PC-9 (cell line): ENCODE measurements at regions not wholly inside any gene's neighbourhood (a gene's known extent, or its start where the extent isn't known, plus 50 kb on each side); places are given as distances from the start of the nearest gene placed in this dataset.

ENCODE experiments used
- BruUV-seq: library from RNA; stranded (reverse); fragments of 400-500 nt; replicated peaks from 2 replicates; lab custom pipeline; 2021; lab: Mats Ljungman, UMichigan
- CTCF ChIA-PET: fragments of 300-600 bp; sonication (Branson Sonifier 250); formaldehyde crosslinking; loops from one replicate; lab custom pipeline; 2022; ENCODE audit warnings: antibody characterized with exemption; lab: Charles Lee
- POLR2A ChIA-PET: fragments of 300-600 bp; sonication (Branson Sonifier 250); formaldehyde crosslinking; loops from one replicate; lab custom pipeline; 2022; ENCODE audit warnings: antibody characterized with exemption; ENCODE audit not compliant: unreplicated experiment; lab: Charles Lee
- DNase-seq, 2 experiments: peaks; one replicate each; pipeline versions ENCODE4 v3.0.0 to v3.0.0-alpha.2; 2015 to 2022; ENCODE audit warnings: mixed read lengths in 1 of 2
- H2AFZ ChIP-seq: fragments of 200-600 bp; sonication (generic); 2 replicates; pipeline ENCODE4 v1.8.1; 2017; ENCODE audit warnings: antibody characterized with exemption
- H3F3A ChIP-seq: fragments of 200-600 bp; sonication (generic); 2 replicates; pipeline ENCODE4 v1.8.1; 2017; ENCODE audit warnings: antibody characterized with exemption, mild to moderate bottlenecking, low read depth; ENCODE audit not compliant: insufficient read depth
- H3K27ac ChIP-seq: fragments of 200-600 bp; sonication (generic); 2 replicates; pipeline ENCODE4 v1.6.1; 2016; ENCODE audit warnings: mixed run types
- H3K27me3 ChIP-seq: fragments of 200-600 bp; sonication (generic); 2 replicates; pipeline ENCODE4 v1.6.1; 2016; ENCODE audit warnings: low read depth, mixed run types; ENCODE audit not compliant: insufficient read depth
- H3K36me3 ChIP-seq: fragments of 200-600 bp; sonication (generic); 2 replicates; pipeline ENCODE4 v1.6.1; 2016; ENCODE audit warnings: low read depth, mixed run types
- H3K4me1 ChIP-seq: fragments of 200-600 bp; sonication (generic); replicated peaks from 2 replicates; pipeline ENCODE4 v1.6.1; 2016; ENCODE audit warnings: mixed run types; ENCODE audit not compliant: insufficient read depth
- H3K4me2 ChIP-seq: fragments of 200-600 bp; sonication (generic); 2 replicates; pipeline ENCODE4 v1.6.1; 2017; ENCODE audit warnings: mixed run types
- H3K4me3 ChIP-seq: fragments of 200-600 bp; sonication (generic); 2 replicates; pipeline ENCODE4 v1.6.1; 2016; ENCODE audit warnings: mixed run types
- H3K79me2 ChIP-seq: fragments of 200-600 bp; sonication (generic); 2 replicates; pipeline ENCODE4 v1.6.1; 2017; ENCODE audit warnings: low read depth, mixed run types
- H3K9me2 ChIP-seq: fragments of 200-600 bp; sonication (generic); 2 replicates; pipeline ENCODE4 v1.8.1; 2017; ENCODE audit warnings: mild to moderate bottlenecking; ENCODE audit not compliant: insufficient read depth
- H3K9me3 ChIP-seq: fragments of 200-600 bp; sonication (generic); 2 replicates; pipeline ENCODE4 v1.8.1; 2016; ENCODE audit warnings: low read depth; ENCODE audit not compliant: insufficient read depth
- H4K20me1 ChIP-seq: fragments of 200-600 bp; sonication (generic); 2 replicates; pipeline ENCODE4 v1.8.1; 2017; ENCODE audit not compliant: insufficient read depth
- CTCF ChIP-seq: fragments of 200-600 bp; sonication (generic); conservative IDR thresholded peaks from 2 replicates; pipeline ENCODE4 v1.6.1; 2017; ENCODE audit warnings: mixed run types, antibody characterized with exemption, mild to moderate bottlenecking, moderate library complexity
- EZH2 ChIP-seq: fragments of 200-600 bp; sonication (generic); IDR thresholded peaks from 2 replicates; pipeline ENCODE4 v1.8.0; 2017; ENCODE audit warnings: antibody characterized with exemption, low read depth
- intact Hi-C: fragments of 100-400 bp; cut with micrococcal nuclease; formaldehyde crosslinking; loops from one replicate; pipeline ENCODE4 v1.10.0; 2022; ENCODE audit not compliant: unreplicated experiment

- Histone ChIP-seq H3K27ac (no peak overlapping the region), H3K27me3 (no peaks in the 10 kb centered on the region), H3K4me1 (no peaks in the 10 kb centered on the region), H4K20me1 (no peaks in the 10 kb centered on the region), H3K9me2 (no peaks in the 10 kb centered on the region), H3K4me3 (no peak overlapping the region), H3F3A (no peaks in the 10 kb centered on the region), H3K4me2 (no peak overlapping the region), H3K79me2 (no peaks in the 10 kb centered on the region), H3K36me3 (no peaks in the 10 kb centered on the region), H3K9me3 (no peaks in the 10 kb centered on the region), H2AFZ (no peak overlapping the region)
- no TSS peak for BruUV-seq
- no peak for DNase-seq
- ChIA-PET POLR2A (no interaction called here), CTCF (no interaction called here)
- TF ChIP-seq CTCF, result no peak
- no peak for TF ChIP-seq EZH2
- intact Hi-C loops, result no loop called here
These were observed 410.6 kb upstream of the UBE2E2 start for GRCh38 chr3:22792533-22792932.

- intact Hi-C loops, result no loop called here
- Histone ChIP-seq H3F3A (no peaks in the 10 kb centered on the region), H3K9me3 (no peaks in the 10 kb centered on the region), H4K20me1 (no peaks in the 10 kb centered on the region), H3K79me2 (no peaks in the 10 kb centered on the region), H3K4me1 (no peaks in the 10 kb centered on the region), H3K36me3 (no peaks in the 10 kb centered on the region), H3K4me2 (no peak overlapping the region), H3K4me3 (no peak overlapping the region), H3K27me3 (no peaks in the 10 kb centered on the region), H3K9me2 (no peaks in the 10 kb centered on the region), H3K27ac (no peak overlapping the region), H2AFZ (no peak overlapping the region)
- TF ChIP-seq EZH2, result no peak
- no peak for TF ChIP-seq CTCF
- DNase-seq, result no peak
- no TSS peak for BruUV-seq
- ChIA-PET CTCF (no interaction called here), POLR2A (no interaction called here)
These were observed 407.2 kb upstream of the UBE2E2 start for GRCh38 chr3:22795917-22796316.

GRCh38 chr3:22798461-22798860 is 404.7 kb upstream of the UBE2E2 start:
- Histone ChIP-seq H3K4me2 (no peak overlapping the region), H3K9me2 (no peaks in the 10 kb centered on the region), H3K36me3 (no peaks in the 10 kb centered on the region), H3K4me1 (no peaks in the 10 kb centered on the region), H4K20me1 (no peaks in the 10 kb centered on the region), H3K79me2 (no peaks in the 10 kb centered on the region), H3F3A (no peaks in the 10 kb centered on the region), H2AFZ (no peak overlapping the region), H3K27ac (no peak overlapping the region), H3K4me3 (no peak overlapping the region), H3K27me3 (no peaks in the 10 kb centered on the region), H3K9me3 (no peaks in the 10 kb centered on the region)
- DNase-seq, result no peak
- ChIA-PET CTCF (interaction anchor here (0.6 kb wide), 1 partner anchor 373 kb away, joined by 3 read pairs; no protein-coding TSS in a partner anchor), POLR2A (no interaction called here)
- intact Hi-C loops, result no loop called here
- TF ChIP-seq CTCF, result no peak
- no peak for TF ChIP-seq EZH2
- BruUV-seq, result no TSS peak
